ENCODE measurements at regions not wholly inside any gene's neighbourhood (a gene's known extent, or its start where the extent isn't known, plus 50 kb on each side); places are given as distances from the start of the nearest gene placed in this dataset.

GRCh38 chr16:6484081-6484480 is 848.6 kb upstream of the RBFOX1 start:
- no peak for TF ChIP-seq EZH2phosphoT487 (IDR thresholded peaks at IDR 0.05; ENCODE audit: borderline replicate concordance, low read depth, low read length)
- TF ChIP-seq CTCF (conservative IDR thresholded peaks at IDR 0.05; ENCODE audit: low read length), result no peak
- CTCF ChIA-PET (ENCODE audit: unreplicated experiment), result no interaction called here

GRCh38 chr16:6483469-6484033 is 849.1 kb upstream of the RBFOX1 start:
- no peak overlapping the region for H3K4me3 ChIP-seq (ENCODE audit: low read depth, low read length, poor library complexity, severe bottlenecking)
- no peaks in the 10 kb centered on the region for H3K79me2 ChIP-seq (ENCODE audit: insufficient read depth, low read depth, low read length)
- TF ChIP-seq CTCF (conservative IDR thresholded peaks at IDR 0.05; ENCODE audit: low read length), result no peak
- no peak for TF ChIP-seq EZH2phosphoT487 (IDR thresholded peaks at IDR 0.05; ENCODE audit: borderline replicate concordance, low read depth, low read length)
- CTCF ChIA-PET (ENCODE audit: unreplicated experiment), result no interaction called here
- POLR2A ChIA-PET, result no interaction called here
- H3K36me3 ChIP-seq (ENCODE audit: insufficient read depth, low read length), result no peaks in the 10 kb centered on the region
- H3K27ac ChIP-seq (ENCODE audit: low read depth, low read length, poor library complexity, severe bottlenecking), result no peak overlapping the region
- H4K20me1 ChIP-seq (ENCODE audit: insufficient read depth, low read length), result no peaks in the 10 kb centered on the region
- H3K9me2 ChIP-seq (ENCODE audit: insufficient read depth, low read length), result no peaks in the 10 kb centered on the region
- no peak for DNase-seq (ENCODE audit: low spot score)
- H3K4me2 ChIP-seq (ENCODE audit: low read length), result no peak overlapping the region
- no peaks in the 10 kb centered on the region for H3K9me3 ChIP-seq (ENCODE audit: low read length)
- no peaks in the 10 kb centered on the region for H3K4me1 ChIP-seq (ENCODE audit: insufficient read depth, low read length, poor library complexity, severe bottlenecking)
- no TSS peak for BruUV-seq (replicated peaks)
- intact Hi-C loops (cut with micrococcal nuclease; ENCODE audit: unreplicated experiment), result no loop called here
- H2AFZ ChIP-seq (ENCODE audit: low read length), result no peak overlapping the region

More at GRCh38 chr16:6484081-6484480, 848.6 kb upstream of the RBFOX1 start:
- H3K9me2 ChIP-seq (ENCODE audit: insufficient read depth, low read length), result no peaks in the 10 kb centered on the region
- H3K9me3 ChIP-seq (ENCODE audit: low read length), result no peaks in the 10 kb centered on the region
- no peak overlapping the region for H3K4me3 ChIP-seq (ENCODE audit: low read depth, low read length, poor library complexity, severe bottlenecking)
- DNase-seq (ENCODE audit: low spot score), result no peak
- H3K4me2 ChIP-seq (ENCODE audit: low read length), result no peak overlapping the region
- H3K36me3 ChIP-seq (ENCODE audit: insufficient read depth, low read length), result no peaks in the 10 kb centered on the region
- H3K4me1 ChIP-seq (ENCODE audit: insufficient read depth, low read length, poor library complexity, severe bottlenecking), result no peaks in the 10 kb centered on the region
- POLR2A ChIA-PET, result no interaction called here
- H3K27ac ChIP-seq (ENCODE audit: low read depth, low read length, poor library complexity, severe bottlenecking), result no peak overlapping the region
- BruUV-seq (replicated peaks), result no TSS peak
- no peaks in the 10 kb centered on the region for H4K20me1 ChIP-seq (ENCODE audit: insufficient read depth, low read length)
- intact Hi-C loops (cut with micrococcal nuclease; ENCODE audit: unreplicated experiment), result no loop called here
- no peak overlapping the region for H2AFZ ChIP-seq (ENCODE audit: low read length)
- H3K79me2 ChIP-seq (ENCODE audit: insufficient read depth, low read depth, low read length), result no peaks in the 10 kb centered on the region

GRCh38 chr16:6482696-6483468 is 849.8 kb upstream of the RBFOX1 start:
- H3K4me2 ChIP-seq (ENCODE audit: low read length), result no peak overlapping the region
- no TSS peak for BruUV-seq (replicated peaks)
- H3K36me3 ChIP-seq (ENCODE audit: insufficient read depth, low read length), result no peaks in the 10 kb centered on the region
- H3K79me2 ChIP-seq (ENCODE audit: insufficient read depth, low read depth, low read length), result no peaks in the 10 kb centered on the region
- TF ChIP-seq EZH2phosphoT487 (IDR thresholded peaks at IDR 0.05; ENCODE audit: borderline replicate concordance, low read depth, low read length) (no peak), CTCF (conservative IDR thresholded peaks at IDR 0.05; ENCODE audit: low read length) (no peak)
- H3K4me1 ChIP-seq (ENCODE audit: insufficient read depth, low read length, poor library complexity, severe bottlenecking), result no peaks in the 10 kb centered on the region
- intact Hi-C loops (cut with micrococcal nuclease; ENCODE audit: unreplicated experiment), result no loop called here
- no peak overlapping the region for H2AFZ ChIP-seq (ENCODE audit: low read length)
- no peaks in the 10 kb centered on the region for H4K20me1 ChIP-seq (ENCODE audit: insufficient read depth, low read length)
- POLR2A ChIA-PET, result no interaction called here
- H3K27ac ChIP-seq (ENCODE audit: low read depth, low read length, poor library complexity, severe bottlenecking), result no peak overlapping the region
- no peaks in the 10 kb centered on the region for H3K9me3 ChIP-seq (ENCODE audit: low read length)
- CTCF ChIA-PET (ENCODE audit: unreplicated experiment), result no interaction called here
- DNase-seq (ENCODE audit: low spot score), result no peak
- no peak overlapping the region for H3K4me3 ChIP-seq (ENCODE audit: low read depth, low read length, poor library complexity, severe bottlenecking)
- no peaks in the 10 kb centered on the region for H3K9me2 ChIP-seq (ENCODE audit: insufficient read depth, low read length)
